Astrocyte of the hippocampus (primary cell): ENCODE measurements at regions not wholly inside any gene's neighbourhood (a gene's known extent, or its start where the extent isn't known, plus 50 kb on each side); places are given as distances from the start of the nearest gene placed in this dataset.
A peak's percentile ranks its signal among the peaks of the same experiment; 100 is the strongest.
"Not testable (repeated sequence)": the region's sequence is repeated elsewhere in the genome, so short reads cannot be mapped to it uniquely, and the experiment has no call there.

Experiments used
- DNase-seq: peaks from one replicate; pipeline ENCODE4 v3.0.0; 2011; ENCODE audit warnings: low read depth, low spot score

GRCh38 chr6:169980826-169981450 lies 229.5 kb downstream of the ERMARD start:
- no peak for DNase-seq

GRCh38 chr6:169979873-169980432 lies 228.5 kb downstream of the ERMARD start:
- no peak for DNase-seq

DNA sequence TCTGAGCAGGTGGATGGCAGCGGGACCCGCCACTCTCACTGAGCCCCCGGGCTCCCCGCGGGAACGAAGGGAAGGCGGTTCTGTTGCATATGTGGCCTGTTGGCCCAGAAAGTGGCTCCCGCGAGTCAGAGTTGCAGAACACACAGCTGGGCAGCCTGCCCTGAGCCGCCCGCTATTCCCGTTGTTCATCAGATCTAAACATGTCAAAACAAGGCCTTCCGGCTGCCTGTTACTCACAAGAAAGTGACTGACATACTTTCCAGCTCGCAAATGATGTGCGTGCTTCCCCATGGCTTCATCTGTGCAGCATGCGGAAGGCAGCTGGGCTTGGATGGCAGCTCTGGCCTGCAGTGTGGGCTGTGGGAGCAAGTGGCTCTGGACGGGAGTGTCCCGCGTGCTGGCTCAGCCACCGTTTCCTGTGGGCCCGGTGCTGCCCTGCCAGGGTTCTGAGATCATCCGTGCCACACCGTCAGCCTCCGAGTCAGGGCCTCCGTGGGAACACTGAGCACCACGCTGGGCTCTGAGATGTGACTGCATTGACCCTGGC lies 227.3 kb downstream of the ERMARD start:
- peak; percentile 28 for DNase-seq

GRCh38 chr6:169977434-169978265 lies 226.2 kb downstream of the ERMARD start:
- DNase-seq, result no peak

- no peak for DNase-seq
These were observed 225.1 kb downstream of the ERMARD start for GRCh38 chr6:169976301-169977081.

DNA sequence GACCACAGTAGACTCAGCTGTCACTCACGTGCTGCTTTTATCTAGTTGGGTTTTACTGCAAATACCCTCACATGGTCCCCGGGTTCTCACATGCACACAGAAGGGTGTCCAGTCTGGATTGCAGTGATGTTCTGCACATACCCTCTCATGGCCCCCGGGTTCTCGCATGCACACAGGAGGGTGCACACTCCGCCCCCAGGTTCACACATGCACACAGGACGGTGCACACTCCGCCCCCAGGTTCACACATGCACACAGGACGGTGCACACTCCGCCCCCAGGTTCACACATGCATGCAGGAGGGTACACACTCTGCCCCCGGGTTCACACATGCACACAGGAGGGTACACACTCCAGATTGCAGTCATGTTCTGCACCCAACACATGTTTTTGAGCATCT lies 224.3 kb downstream of the ERMARD start:
- DNase-seq, result no peak

DNA sequence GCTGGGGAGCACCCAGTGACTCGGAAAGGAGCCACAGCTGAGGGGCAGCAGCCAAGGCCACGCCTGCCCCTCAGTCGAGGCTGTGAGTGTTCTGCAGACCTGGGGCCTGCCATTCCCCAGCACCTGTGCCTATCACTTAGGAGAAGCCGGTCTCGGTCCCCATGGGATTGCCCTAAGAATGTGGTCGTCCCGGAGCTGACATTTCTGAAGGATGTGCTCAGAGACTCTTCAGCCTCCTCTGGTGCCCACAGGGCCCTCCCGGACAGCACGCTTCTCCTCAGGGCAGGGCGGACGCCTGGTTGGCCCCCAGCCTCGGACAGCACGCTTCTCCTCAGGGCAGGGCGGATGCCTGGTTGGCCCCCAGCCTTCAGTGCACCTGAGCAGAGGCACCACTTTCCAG lies 223.9 kb downstream of the ERMARD start:
- DNase-seq, result no peak

GRCh38 chr6:169974663-169975062 lies 223.2 kb downstream of the ERMARD start:
- DNase-seq, result no peak

- DNase-seq, result not testable (repeated sequence)
These were observed 222.4 kb downstream of the ERMARD start for GRCh38 chr6:169973588-169974467.

DNA sequence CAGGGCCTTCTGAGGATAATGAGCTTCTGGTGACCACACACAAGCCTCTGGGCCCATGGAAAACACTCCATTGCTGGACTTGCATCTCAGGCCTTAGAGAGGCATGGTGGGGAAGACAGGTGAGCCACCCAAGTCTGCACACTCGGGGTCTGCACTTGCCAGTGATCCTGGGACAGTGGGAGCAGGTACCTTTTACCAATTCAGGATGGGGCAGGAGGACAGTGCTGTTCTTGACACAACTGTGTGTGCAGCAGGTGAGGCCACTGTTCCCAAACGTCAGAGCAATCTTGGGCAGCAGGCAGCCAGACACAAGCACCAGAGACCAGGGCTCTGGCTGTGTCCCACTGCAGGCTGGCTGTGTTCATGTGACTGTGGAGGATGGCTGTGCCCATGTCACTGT lies 221.3 kb downstream of the ERMARD start:
- no peak for DNase-seq

GRCh38 chr6:169972101-169972651 lies 220.8 kb downstream of the ERMARD start:
- DNase-seq, result no peak

DNA sequence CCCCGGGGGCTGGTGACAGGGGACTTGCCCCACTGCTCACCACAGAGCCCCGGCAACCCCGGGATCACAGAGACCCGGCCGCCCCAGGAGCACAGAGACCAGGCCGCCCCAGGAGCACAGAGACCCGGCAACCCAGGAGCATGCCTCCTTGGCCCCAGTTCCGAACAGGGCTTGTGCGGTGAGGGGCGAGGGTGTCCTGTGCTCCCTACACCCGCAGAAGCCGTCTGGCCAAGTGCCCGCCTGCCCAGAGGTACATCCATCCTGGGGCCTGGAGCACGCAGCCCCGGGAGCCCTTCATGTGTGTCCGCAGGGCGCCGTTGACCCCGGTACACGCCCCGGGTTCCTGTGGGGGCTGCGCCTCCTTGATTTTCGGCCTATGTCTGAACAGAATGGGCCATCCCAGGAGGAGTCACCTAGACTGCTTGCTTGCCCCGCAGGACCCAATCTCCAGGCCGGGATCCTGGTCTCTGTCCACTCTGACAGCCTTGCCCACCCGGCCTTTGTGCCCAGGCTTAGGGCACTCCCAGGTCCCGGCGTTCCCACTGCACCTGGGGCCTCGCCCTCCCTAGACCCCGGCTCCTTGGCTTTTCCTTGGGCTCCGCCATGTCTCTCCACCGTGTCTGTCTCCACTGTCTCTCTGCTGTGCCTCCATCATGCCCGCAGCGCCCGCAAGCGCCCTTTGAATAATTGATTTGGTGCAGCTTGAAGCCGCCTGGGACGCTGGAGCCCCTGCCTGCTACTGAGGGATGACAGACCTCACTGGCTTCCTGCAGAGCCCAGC lies 219.8 kb downstream of the ERMARD start:
- DNase-seq, result no peak

- no peak for DNase-seq
These were observed 219.0 kb downstream of the ERMARD start for GRCh38 chr6:169970306-169970988.

DNA sequence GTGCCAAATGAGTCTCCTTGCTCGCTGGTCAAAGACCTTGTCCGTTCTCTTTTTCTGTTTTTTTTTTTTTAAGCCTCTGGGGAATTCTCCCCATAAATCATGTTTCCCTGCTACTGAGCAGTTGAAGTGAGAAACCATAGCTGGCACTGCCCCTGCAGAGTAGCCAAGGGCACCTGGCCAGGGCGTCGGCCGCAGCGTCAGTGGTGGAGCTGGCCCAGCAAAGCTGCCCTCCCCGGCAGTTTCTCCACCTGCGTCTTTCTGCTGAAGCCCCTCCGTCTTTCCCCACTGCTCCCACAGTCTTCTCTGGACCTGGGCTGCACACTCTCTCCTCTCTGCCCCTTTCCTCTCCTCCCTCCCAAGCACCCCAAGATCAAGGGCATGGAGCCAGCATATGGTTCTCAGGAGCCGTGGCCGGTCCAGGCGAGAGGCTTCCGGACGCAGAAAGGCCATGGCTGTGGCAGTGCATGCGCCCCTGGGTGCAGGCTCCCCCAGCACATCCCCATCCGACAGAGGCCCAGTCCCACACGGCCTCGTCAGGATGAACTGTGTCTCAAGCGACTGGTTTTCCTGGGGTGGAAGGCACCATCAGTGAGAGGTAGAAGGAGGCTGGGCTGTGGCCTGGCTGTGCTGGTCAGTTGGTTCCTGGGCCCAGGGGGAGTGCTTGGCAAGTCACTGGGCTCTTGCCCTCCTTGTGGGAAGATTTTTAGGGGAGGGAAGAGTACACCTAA lies 218.1 kb downstream of the ERMARD start:
- no peak for DNase-seq

- DNase-seq, result no peak
These were observed 217.3 kb downstream of the ERMARD start for GRCh38 chr6:169968541-169969270.

- DNase-seq, result no peak
These were observed 216.3 kb downstream of the ERMARD start for GRCh38 chr6:169967687-169968086.

- no peak for DNase-seq
These were observed 215.1 kb downstream of the ERMARD start for GRCh38 chr6:169966312-169967181.
